NOMO-1 treated with DMSO at 0.1 percent for 48 hours (cell line): ENCODE measurements at regions not wholly inside any gene's neighbourhood (a gene's known extent, or its start where the extent isn't known, plus 50 kb on each side); places are given as distances from the start of the nearest gene placed in this dataset.

ENCODE experiments used
- DNase-seq: peaks from one replicate; lab custom pipeline; 2025; ENCODE audit not compliant: unreplicated experiment; lab: John Stamatoyannopoulos, UW

DNA sequence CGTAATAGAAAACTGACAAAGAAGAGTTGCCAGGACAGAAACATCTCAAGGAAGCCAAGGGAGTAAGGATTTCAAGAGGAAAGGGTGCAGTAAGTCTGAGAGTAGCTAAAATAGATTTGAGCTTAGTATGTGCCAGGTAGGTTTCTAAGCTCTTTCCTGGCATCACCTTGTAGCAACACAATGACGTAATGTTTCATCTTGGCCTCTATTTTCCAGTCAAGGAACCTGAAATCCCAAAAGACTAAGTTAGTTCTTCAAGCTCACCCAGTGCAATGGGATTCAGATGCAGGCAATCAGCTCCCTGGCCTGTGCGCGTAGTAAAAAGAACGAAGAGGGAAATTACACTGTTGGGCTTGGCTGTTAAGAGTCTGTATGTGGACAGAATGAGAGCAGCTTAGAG is 586.5 kb upstream of the TENM3 start:
- DNase-seq, result no peak

DNA sequence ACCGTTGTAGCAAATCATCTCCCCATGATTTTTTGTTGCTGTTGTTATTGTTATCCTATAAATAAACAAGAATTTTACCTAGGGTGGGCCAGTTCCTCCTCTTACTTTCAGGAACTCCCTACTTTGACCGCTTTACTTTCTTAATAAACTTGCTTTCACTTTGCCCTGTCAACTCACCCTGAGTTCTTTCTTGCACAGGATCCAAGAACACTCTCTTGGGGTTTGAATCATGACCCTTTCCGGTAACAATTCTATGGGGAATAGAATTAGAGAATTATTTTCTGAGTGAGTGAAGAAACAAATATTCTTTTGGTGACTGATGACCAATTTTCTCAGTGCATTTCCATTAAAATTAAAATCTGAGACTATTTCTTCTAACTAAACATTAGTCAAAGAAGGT is 584.0 kb upstream of the TENM3 start:
- no peak for DNase-seq

DNA sequence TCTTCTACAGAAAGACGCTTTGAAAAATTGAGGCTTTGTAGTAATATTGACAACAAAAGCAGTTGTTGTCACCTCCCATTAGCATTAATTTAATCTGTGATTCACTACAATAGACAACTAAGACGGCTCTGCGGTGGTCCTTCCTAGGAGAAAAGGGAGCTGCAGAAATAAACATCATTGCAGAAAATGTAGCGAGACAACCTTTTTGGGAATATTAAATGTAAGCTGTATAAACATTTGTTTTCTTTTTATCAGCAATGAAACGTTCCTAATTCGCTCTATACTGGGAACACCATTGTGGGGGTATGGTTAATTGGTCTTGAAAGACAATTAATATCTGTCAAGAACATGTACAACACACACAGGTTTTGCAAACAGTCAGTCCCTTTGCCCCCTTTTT is 583.3 kb upstream of the TENM3 start:
- DNase-seq, result no peak

DNA sequence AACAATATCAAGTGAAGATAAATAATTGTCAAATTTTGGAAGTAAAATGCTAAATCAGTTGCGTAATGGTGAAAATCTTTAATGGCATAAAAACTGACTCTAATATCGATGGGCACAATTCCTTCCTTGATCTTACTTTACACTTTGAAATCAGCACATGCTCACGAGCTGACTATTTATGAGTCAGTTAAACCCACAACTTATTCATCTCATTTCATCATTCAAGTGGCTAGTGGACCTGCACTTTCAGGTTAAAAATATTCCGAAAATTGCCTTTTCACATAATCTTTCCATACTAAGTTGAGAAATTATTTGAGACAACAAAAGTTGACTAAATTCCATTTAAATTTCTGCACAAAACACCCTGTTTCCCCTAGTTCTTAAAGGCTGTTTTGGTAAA is 582.1 kb upstream of the TENM3 start:
- DNase-seq, result no peak

DNA sequence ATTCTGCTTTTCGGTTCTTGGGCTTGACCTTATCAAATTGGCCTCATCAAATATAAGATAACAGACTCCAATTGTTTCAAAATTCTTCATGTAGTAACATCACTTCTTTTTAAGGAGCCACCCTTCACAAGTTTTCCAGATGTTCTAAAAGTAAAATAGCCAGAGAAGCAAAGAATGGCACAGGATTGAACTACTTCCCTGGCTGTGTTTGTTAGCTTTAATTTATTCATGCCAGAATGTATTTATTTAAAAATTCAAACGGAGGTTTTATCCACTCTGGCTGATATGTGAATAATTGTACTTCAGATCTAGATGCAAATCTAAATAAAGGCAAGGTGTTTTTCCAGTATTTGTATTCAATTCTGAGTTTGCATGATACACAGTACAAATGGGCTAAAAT is 581.3 kb upstream of the TENM3 start:
- DNase-seq, result no peak

DNA sequence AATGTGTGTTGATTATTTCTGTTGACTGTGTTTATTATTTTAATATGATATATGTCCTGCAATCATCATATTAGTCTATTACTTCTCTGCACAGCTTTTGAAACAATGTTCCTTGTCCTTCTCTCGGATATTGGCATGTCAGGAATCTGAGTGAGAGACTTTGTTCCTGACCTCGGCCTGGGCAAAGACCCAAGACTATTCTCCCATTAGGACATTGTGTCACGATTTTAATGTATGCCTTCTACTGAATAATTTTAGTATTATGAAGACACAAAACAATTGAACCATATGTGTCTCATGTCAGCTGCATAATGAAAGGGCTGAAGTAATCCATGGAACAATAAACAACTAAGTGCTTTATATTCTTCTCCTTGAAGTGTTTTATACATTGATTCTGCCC is 580.8 kb upstream of the TENM3 start:
- DNase-seq, result no peak

DNA sequence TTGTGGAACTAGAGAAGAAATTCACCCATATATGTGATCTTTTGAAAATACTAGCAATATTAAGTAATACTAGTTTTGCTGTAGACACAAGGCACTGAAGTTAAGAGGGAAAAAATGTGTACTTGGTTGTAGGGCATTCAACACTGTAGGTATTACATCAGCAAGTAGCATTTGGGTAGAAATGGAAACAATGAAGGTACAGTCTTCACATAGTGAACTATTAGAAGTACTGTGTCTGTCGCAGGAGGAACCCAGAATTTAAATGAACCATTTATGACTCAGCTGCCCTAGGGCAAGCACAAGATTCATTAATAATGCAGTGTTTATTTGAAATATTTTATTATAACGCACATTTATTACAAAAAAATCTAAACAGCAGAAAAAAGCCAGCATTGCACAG is 572.7 kb upstream of the TENM3 start:
- no peak for DNase-seq

DNA sequence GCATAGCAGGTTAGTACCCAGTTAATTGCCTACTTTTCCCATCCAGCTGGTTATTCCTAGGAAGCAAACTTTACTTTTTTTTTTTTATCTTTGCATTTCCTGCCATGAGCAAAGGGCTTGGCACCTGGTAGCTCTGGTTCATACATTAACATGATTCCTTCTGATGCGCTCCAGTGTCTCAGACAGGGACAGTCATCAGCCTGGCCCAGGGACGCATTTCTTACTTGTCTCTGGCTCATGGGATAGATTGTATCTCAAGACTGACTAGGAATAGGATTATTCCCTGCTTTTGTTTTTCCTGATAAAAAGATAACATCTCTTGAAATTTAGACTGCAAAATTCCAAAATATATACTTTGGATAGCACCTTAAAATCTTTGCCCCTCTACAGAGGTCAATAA is 571.5 kb upstream of the TENM3 start:
- DNase-seq, result no peak

DNA sequence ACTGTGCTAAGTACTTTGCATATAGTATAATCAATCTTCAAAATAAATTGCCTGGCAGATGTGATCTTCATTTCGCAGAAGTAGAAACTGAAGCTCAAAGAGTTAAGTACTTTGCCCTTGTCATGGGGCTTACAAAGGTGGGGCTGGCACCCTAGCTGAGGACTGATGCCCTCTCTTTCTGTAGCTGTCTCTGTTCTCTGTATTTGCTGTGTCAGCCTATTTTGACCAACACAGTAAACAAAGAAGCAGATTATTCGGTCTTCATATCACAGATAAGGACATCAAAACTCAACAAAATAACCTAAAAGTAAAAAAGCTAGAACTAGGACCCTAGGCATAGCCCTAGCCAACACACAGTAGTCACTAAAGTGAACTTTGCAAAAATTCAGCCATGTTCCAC is 570.5 kb upstream of the TENM3 start:
- DNase-seq, result no peak

DNA sequence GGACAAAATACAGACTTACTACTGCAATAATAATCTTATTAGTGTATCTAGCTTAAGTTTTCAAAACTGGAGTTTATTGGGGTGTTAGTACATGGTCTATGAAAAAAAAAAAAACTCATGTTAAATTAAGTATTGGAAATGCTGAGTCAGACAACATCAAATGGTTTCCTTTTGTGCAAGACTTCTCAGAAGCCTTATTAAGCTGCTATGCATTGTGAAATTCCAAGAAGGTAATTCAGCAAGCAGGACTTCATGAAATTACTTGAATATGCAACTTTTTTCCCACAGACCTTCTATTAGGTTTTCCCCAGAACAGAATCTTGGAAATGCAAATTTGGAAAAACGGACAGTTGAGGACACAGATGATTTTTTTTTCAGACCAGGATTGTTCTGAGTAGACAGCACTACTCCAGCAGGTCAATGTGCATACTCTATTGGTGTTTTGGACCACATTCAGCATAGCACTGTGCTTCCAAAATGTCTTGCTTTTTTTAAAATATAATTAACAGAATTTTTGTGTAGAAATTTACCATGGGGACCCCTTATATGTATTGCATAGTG is 568.8 kb upstream of the TENM3 start:
- no peak for DNase-seq

DNA sequence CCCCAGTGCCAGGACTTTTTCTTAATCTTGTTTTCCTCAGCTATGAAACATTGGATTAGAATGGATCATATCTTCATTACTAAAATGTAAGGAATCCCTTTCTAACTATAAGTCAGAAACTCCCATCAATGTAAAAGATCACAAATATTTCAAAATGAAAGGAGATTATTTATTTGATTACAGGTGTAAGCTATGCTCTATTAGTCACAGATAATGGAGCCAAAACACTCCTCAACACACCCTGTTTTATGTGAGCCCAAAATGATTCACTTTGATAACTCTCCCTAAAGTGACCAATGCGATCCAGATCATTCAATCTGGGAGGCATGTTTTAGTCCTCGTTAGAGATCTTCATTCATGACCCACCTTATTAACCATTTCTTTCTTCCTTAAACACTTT is 566.7 kb upstream of the TENM3 start:
- DNase-seq, result no peak

DNA sequence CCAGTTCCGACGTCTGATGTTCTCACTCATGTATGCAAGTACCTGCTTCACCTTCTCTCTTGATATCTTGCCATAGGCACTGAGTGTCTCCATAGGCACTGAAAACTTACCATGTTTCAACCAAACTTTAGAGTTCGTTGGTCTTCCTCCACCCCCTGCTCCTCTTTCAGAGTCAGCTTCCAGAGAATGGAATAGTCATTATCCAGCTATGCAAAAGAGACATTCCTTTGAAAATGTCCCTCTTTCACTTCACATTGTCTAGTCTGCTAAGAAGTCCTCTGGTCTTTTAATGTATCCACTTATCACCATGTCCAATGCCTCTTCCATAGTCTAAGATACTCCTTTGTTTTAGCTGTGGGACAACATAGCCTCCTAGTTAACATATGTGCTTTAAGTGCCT is 566.0 kb upstream of the TENM3 start:
- no peak for DNase-seq

DNA sequence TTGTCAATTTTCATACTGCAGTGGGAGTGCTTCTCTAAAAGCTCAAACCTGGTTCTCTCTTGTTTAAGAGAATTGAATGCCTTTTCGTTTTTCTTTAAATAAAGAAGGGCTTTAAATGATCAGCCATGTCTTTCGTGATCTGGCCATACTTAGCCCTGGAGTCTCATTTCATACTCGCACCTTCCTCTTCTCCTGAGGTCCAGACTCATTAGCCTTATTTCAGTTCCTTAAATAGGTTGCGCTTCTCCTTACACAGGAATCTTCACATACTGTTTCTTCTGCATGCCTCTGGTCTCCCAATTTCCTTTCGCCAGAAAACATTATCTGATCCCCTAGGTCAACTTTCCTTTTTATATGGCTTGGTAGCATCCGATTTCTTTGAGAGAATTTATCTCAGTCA is 565.6 kb upstream of the TENM3 start:
- DNase-seq, result peak; percentile 6

DNA sequence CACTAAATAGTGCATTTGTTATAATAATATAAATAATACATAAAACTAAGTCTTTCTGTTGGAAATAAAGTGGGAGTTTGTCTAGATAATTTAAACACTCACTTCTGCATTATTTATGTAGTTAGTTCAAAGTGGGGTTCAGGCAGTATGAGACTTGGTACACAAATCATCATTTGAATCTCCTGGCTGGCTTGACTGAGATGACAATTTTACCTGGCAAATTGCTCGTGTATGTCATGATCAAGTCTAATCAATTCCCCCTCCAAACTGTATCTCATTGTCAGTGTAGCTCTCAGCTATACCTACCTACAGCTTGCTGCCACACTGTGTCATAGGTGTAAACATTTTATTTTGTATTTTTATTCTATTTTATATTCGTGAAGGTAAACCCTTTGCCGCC is 563.4 kb upstream of the TENM3 start:
- DNase-seq, result no peak

DNA sequence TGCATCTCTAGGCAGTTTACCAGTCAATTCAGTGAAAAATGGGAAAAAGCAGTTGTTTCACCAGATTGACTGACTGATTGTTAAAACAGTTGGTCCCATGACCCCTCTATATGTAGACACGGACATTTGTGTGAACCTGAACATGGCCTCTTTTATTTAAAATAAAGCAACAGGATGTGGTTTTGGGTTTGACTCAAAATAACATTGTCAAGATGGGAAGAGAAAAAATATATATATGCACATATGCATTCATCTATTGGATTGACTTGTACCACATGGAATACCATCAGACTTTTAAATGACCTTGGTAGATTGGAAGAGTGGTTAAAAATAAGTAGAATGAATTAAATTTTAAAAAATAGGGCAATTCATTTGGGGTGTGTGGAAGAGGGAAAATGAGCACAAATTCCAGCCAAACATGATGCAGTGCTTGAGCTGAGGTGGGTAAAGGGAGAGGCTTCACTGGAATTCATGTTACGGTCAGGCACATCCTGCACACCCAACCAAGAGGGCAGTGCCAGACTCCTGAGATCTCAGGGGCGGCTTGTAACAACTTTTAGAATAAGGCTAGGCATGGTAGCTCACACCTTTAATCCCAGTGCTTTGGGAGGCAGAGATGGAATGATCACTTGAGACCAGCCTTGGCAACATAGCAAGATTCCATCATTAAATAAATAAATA is 560.7 kb upstream of the TENM3 start:
- DNase-seq, result no peak

DNA sequence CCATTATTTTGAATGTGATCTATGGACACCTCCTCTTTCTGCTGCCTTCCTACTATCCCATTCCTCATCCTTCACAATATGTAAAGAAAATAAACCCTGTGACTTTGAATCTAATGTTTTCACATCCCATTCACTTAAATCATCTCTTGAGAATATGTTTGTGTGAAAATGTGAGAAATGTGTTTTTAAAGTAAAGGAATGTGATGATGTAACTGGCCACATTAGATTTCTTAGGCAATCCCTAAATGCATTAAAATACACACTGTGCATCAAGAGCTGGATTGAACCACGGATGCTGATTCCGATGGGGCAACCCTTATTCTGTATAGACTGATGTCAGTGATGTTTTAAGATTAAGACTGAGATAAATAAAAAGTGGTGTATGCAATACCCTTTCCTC is 558.9 kb upstream of the TENM3 start:
- no peak for DNase-seq

DNA sequence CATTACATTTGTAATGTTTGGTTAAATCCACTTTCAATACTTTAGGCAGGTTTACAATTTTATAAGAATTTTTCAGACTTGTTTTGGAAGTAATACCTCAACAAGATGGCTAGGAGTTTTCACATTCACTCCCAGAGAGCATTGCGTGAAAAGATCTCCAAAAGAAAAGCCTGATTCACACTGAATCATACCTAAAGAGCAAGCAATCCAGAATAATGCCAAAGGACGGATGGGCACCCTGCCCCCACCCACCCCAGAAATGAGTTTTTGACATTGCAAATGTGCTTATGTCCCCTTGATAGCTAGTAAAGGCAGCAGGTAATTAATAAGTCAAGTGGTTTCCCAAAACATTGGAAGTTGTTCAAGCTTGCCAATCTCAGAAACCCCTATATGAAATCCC is 557.7 kb upstream of the TENM3 start:
- DNase-seq, result no peak

DNA sequence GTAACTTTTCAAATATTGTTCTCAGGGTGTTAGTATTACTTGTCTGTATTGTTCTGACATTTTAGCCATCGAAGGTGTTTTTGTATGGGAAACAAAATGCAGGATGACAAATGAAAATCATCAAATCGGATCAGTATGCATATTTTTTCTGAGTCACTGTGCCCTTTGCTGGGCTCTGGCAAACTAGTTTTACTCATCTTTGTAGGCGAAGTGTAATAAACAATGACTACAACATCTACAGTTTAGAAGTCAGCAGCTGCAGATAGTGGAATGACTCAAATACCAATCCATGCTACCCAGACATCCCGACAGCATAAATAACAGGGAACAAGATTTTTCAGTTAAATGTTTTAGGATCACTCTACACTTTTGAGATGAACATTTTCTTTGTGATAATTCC is 557.3 kb upstream of the TENM3 start:
- DNase-seq, result no peak

DNA sequence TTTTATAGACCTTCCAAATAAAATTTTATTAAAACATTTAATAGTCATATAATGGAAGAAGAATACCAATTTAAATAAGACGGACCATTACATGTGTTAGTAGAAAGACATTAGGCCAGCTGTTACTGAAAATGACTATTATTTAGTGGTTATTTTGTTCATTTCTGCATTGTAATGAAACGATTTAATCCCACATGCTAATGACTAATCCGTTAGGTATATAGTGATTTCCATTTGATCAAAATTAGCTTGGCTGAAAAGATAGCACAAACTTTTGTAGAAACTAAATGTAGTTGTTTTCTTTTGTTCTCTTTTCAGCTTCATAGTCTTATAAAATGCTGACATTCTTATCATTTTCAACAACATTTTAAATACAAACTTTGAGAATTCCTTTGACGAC is 556.1 kb upstream of the TENM3 start:
- DNase-seq, result no peak

DNA sequence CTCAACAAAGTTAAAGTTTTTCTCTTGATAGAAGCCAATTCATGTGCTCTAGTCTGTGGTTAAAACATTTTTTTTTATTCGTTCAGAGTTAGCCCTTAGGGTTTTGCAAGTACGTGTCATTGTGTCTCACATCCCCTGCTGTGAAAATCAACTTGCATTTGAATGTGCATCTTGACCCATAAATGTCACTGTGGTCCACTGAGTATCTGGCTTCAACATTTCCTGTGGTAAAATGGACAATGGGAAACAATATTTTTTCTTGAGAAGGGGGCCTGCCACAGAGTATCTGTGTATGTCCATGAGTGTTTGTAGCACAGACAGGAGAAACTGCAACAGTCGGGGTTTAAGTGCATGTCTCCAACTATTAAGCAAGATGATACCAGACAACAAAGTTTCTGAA is 554.8 kb upstream of the TENM3 start:
- DNase-seq, result no peak

DNA sequence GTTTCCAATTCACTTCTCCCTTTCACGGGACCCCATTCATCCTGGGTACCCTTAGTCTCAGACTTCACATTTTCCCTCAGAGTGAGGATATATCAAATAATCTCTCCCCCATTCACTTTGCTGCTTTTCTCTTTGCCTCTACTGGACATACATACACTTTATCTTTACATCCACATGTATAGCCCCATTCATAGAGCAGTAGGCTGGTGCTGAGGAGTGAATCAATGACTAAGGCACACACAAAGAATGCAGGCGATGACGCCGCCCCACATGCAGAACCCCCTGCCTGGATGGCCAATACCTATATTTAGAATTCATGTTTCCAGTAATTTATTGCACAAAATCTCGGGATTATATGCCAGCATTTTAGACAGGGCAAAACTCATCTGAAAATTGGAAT is 554.3 kb upstream of the TENM3 start:
- DNase-seq, result no peak

DNA sequence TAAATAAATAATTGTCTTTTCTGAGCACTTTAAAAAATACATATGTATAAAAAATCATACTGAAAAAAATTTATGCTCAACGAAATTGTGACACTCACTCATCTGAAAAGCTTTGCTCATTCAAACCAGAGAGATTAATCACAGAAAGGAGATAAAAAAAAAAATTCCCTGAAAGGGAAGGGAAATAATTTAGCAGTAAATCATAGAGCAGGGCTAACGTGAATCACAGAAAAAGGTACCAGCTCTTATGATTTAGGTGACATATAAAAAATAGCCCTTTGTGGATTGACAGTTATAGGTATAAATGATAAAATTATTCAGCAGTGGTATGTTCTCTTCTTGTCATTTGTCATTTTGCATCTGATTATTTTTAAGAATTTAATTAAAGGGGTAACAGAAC is 552.7 kb upstream of the TENM3 start:
- no peak for DNase-seq

DNA sequence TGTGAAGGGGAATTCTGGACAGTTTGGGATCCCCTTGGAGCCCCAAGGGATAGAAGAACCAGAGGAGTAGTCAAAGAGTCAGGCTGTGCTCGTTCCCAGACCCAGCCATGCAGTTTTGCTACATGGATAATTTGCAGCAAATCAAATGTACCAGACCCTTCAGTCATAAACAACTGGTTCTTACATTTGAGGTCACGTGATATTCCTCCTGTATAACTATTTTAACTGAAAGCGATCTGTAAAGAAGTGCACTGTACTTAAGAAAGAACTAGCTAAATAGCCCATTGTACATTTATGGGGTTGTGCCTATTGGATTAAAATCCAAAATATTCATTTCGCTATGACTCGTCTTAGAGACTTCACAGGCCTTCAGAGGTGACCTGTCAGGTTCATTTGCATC is 550.2 kb upstream of the TENM3 start:
- no peak for DNase-seq
